HepG2 (cell line): ENCODE measurements at regions not wholly inside any gene's neighbourhood (a gene's known extent, or its start where the extent isn't known, plus 50 kb on each side); places are given as distances from the start of the nearest gene placed in this dataset.

Source experiments
- EZH2 ChIP-seq: conservative IDR thresholded peaks from 2 replicates; pipeline ENCODE4 v1.6.1; 2012; ENCODE audit warnings: mild to moderate bottlenecking, low read depth, low read length, moderate library complexity
- POLR2G ChIP-seq: fragments of 200-400 bp; formaldehyde crosslinking; IDR thresholded peaks from 2 replicates; pipeline ENCODE4 v1.6.1; 2018; ENCODE audit warnings: mild to moderate bottlenecking, low read depth, low read length, moderate library complexity
- SAFB2 ChIP-seq: sonication (generic); formaldehyde crosslinking; IDR thresholded peaks from 2 replicates; pipeline ENCODE4 v1.5.1; 2020; ENCODE audit warnings: missing genetic modification reagents, low read depth, mild to moderate bottlenecking, borderline replicate concordance
- SP2 ChIP-seq: sonication (generic); formaldehyde crosslinking; IDR thresholded peaks from 2 replicates; pipeline ENCODE4 v1.5.1; 2020; ENCODE audit warnings: mild to moderate bottlenecking, missing genetic modification reagents
- ZNF331 ChIP-seq: sonication (generic); formaldehyde crosslinking; IDR thresholded peaks from 2 replicates; pipeline ENCODE4 v1.4.0; 2020; ENCODE audit warnings: missing genetic modification reagents
- ZNF629 ChIP-seq: sonication (generic); formaldehyde crosslinking; conservative IDR thresholded peaks from 2 replicates; pipeline ENCODE4 v1.5.0; 2020; ENCODE audit warnings: missing genetic modification reagents
- ZNF781 ChIP-seq: sonication (generic); formaldehyde crosslinking; IDR thresholded peaks from 2 replicates; pipeline ENCODE4 v1.5.1; 2020; ENCODE audit warnings: borderline replicate concordance, mild to moderate bottlenecking, missing genetic modification reagents; ENCODE audit errors: not compliant biosample characterization

- TF ChIP-seq SAFB2, result no peak
- no peak for TF ChIP-seq ZNF331 (CRISPR knock-in tag)
- no peak for TF ChIP-seq SP2
- TF ChIP-seq ZNF781 (CRISPR knock-in tag), result no peak
- no peak for TF ChIP-seq POLR2G
- no peak for TF ChIP-seq ZNF629
- TF ChIP-seq EZH2, result no peak
Measured at GRCh38 chr3:55243678-55244077, 243.4 kb downstream of the WNT5A start.
